Mesenteric fat pad (tissue), 1 donor: ENCODE measurements at regions not wholly inside any gene's neighbourhood (a gene's known extent, or its start where the extent isn't known, plus 50 kb on each side); places are given as distances from the start of the nearest gene placed in this dataset.
"Not testable (repeated sequence)": the region's sequence is repeated elsewhere in the genome, so short reads cannot be mapped to it uniquely, and the experiment has no call there.

Experiments used
- DNase-seq: peaks from one replicate; pipeline ENCODE4 v3.0.0-alpha.2; 2020; ENCODE audit warnings: low spot score
- donor health status: DM: yes; HTN: yes; CAD: no.

DNA sequence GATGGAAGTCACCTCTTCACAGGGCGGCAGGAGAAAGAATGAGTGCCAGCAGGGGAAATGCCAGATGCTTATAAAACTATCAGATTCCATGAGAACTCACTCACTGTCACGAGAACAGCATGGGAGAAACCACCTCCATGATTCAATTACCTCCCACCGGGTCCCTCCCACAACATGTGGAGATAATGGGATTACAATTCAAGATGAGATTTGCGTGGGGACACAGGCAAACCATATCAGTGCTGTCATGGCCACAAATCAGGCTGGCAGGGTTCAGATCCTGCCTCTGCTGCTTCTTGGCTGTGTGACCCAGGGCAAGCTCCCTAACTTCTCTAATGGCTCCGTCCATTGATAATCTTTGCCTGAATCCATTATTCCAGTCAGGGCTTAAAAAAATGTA, 389.5 kb downstream of the NPHP4 start:
- DNase-seq = not testable (repeated sequence)

DNA sequence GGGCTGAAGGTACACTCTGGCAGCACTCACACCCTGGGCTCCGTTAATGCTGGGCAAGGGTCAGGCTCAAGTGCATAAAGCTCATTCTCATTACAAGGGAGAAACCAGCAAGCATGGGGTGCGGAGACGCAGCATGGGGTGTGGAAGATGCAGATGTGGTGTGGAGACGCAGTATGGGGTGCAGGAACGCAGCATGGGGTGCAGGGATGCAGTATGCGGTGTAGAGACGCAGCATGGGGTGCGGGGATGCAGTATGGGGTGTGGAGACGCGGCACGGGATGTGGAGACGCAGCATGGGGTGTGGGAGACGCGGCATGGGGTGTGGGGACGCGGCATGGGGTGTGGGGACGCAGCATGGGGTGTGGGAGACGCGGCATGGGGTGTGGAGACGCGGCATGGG, 390.7 kb downstream of the NPHP4 start:
- no peak for DNase-seq

DNA sequence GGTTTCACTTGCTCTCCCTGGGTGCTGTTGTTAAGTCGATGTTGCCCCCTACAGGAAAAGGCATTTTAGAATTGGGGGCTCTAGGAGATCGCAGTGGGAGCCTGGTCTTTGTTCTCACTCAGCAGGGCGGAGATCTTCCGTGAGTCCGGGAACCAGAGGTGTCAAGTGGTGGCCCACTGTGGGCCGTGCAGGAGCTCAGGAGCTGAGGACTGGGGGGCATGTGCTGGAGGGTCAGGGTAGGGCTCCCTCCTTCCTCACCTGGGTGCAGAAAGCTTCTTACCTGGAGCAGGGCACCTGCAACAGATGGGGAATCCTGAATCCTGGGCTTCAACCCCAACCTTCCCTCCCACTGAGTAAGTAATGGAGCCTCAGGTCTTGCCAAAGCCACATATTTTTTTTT, 392.7 kb downstream of the NPHP4 start:
- no peak for DNase-seq

DNA sequence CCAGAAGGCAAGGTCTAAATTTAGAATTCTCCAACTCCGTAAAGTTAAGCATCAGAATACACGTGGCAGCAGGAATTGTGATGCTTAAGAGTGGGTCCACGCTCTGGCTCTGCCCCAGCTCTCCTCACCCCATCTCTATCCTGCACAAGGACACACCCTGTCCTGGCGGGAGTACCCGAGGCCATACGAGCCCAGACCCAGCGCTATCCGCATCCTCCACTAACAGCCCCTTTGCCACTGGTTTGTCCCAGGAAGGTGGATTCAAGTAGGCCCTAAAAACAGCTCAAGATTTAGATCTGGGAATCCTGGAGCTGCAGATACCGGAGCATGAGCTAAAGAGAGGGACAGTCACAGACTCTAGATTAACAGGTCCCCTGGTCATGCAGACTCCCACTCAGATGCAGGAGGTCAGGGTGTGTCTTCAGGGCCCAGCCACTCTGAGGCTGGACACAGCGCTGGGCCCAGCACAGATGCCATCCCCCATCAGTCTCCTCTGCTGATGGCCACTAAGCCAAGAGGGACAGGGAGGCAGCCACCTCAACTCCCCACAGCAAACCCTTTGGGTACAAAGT, 393.3 kb downstream of the NPHP4 start:
- DNase-seq = no peak

DNA sequence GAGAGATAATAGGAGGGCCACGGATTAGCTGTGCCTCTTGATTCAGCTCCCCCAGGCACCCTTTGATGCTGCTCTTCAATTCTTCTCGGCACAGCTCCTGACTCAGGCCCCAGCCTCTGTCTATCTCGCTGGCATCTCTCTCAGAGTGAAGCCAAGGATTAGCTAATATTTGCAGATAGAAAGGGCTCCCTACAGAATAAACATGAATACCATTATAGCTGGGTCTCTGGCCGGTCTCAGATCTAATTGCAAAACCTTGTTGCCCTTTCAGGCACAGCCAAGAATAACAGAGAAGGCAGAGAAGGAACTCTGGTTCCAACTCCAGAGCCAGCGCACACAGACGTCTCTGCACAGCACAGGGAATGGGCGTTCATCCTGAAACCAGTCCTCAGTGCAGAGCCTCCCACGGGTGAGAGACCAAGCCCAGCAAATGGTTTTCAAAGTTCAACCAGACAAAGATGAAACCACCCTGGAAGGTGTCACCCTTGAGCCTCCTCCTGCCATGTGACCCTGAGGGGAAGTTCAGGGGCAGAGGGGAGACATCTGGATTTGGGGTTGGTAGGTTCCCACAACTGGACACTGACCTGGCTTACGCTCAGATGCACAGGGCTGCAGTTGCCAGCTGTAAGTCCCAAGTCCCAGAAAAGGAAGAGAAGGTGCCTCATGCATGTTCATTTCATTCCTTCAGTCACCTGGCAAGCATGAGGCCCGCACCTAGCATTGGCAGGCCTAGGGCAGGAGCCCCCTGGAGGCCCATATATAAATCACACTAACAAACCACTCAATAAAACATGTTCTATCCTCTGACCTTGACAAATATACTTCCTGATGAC, 394.0 kb downstream of the NPHP4 start:
- DNase-seq = peak; percentile 65

DNA sequence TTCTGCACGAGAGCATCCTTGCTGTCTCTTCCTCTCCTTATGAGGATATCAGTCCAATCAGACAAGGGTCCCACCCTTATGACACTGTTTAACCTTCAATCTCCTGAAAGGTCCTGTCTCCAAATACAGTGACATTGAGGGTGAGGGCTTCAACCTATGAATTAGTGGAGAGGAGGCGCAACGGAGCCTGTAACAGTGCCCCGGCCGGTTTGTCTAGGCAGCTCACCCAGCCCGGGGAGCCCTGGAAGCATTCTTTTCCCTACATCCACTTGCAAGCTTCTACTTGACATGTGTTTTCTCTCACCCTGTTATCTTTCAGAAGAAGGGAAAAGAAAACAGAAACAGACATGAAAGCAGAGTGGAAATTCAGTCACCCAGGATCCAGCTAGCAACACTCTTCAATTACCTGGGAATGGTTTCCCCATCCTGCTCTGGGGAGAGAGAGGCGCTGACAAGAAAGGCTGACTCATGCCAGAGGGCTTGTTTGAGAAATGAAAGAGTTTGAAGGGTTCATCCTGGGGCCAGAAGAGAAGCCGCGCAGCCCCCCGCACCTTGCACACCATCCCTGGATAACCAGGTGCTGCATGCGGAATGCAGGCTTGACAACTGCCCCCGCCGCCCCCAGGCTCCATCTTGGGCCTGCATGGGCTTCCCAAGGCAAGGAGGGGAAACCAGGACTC, 394.9 kb downstream of the NPHP4 start:
- DNase-seq = peak; percentile 57

DNA sequence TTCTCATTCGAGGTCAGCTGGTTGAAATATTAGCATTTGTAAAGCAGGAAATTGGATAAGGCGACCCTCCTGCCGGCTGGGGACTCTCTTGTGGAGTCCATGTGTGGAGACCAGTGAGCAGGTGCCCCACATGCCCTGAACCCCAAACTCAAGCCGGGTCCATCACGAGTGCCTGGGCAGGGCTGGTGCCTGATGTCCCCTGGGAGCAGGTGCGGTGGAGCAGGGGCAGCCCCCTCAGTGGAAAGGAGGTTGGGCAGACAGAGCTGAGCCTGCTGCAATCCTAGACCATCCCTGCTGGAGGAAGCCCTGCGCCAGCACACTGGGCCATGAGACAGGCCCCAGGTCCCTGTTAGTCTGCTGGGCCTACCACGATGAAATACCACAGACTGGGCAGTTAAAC, 395.6 kb downstream of the NPHP4 start:
- peak; percentile 87 for DNase-seq

DNA sequence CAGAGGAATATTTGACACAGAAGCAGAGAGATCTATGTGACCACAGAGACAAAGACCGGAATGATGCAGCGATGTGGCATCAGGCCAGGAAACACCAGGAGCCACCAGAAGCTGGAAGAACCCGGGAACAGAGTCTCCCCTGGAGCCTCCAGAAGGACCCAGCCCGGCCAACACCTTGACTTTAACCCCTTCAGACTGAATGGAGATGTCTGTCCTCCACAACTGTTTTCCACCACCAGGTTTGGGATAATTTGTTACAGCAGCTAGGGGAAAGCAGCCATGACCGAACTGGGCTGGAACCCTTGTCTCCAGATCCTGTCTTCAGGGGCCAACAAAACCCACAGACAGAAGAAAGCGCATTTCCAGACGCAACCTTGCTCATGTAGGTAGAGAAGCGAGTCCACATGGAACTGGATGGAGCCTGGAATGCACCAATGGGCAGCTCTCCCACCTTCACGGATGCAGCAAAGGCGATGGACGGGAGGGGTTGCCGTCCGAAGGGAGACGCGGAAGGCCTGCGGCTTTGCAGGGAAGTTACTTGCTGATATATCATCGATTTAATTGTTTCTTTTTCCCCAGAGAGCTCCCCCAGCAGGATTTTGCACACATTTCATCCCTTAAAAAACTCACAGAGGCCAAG, 396.6 kb downstream of the NPHP4 start:
- peak; percentile 74 for DNase-seq

DNA sequence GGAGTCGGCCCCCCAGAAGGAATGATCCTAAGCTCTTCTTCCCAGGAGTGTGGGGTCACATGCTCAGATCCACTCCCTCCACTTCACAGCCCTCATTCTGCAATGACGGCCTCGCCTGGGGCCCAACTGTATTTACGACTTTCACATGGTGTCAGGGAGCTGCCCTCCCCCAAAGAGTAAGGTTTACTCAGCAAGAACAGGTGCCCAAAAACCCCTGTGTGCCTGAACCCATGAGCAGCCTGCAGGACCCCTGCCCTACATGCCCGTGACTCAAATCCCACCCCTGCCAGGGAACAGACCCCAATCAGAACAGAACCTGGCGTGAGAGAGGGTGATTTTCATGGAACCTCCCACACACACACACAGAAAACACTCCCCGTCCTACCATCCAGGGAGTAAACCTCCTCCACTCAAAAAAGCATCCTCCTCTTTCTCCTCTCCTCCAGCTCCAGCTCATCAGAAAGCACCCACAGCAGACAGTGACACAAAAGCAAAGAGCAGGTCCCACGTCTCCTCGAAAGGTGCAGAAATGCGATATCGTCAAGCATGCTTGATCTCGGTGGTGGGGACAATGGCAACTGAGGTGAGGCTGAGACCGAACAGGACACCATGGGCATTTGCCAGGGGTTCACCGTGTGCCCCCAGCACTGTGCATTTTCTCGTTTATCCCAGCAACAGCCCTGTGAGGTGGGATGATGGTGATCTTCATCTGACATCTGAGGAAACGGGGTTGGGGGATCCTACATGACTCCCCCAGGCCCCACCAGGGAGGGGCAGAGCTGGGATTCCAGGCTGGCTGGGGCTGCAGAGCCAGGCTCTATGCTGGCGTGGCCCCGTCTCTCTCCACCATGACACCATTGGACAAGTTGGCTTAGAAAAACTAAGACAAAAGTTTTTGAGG, 397.9 kb downstream of the NPHP4 start:
- DNase-seq = peak; percentile 67

DNA sequence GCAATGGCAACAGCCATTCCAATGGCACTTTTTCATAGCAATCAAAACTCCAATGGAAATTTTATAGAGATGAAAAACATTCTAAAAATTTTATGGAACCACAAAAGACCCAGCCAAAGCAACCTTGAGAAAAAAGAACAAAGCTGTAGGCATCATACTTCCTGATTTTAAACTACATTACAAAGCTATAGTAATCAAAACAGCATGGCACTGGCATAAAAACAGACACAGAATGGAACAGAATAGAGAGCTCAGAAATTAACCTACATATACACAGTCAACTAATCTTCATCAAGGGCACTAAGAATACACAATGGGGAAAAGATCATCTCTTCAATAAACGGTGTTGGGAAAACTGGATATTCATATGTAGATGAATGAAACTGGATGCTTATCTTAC, 401.5 kb downstream of the NPHP4 start:
- DNase-seq = no peak

DNA sequence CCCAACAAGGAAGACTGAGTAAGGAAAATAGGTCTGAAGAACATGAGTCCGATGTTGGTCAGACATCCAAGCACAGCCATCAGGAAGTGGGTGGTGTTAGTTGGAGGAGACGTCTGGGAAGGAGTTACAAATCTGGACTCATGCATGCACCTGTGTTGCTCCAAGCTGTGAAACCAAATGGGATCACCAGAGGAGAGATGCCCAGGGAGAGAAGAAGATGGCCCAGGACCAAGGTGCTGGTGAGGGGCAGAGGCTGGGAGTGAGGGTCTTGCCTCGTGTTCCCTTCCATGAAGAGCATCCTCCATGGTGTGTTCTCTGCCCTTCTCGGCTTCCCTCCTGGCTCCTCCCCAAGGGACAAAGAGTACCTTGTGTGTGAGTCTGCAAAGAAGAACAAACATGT, 405.6 kb downstream of the NPHP4 start:
- no peak for DNase-seq

DNA sequence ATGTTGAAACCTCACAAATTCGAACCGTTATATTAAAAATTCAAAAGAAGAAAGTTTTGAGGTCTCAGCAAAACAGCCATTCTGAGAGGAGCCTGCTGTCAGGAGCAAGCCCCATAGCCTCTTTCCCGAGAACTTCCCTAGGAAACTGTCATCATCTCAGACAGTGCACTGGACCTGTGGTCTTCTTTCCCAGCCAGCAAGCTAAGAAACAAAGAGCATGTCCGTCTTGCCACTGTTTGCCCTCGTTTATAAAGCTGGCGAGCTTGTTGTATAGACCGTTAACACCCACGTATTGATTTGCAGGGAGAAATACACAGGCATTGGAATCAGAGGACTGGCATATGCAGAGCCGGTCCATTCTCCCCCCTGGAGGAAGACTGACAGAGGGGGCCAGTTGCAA, 407.0 kb downstream of the NPHP4 start:
- DNase-seq = no peak

DNA sequence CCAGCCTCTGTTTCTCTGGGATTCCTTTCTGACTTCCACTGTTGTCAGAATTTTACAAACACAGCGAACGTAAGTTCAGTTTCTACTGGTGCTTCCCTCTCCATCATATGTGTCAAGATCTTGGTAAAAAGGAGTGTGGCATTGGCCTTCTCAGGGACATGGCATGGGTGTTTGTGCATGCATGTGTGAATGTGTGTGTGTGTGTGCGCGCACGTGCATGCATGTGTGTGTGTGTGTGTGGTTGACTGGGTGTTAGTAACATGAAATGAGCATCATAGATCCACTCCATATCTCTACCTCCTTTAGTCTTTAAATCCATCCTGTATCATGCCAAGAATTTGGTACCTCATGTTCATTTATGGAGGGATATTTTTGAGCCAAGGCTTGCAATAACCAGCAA, 411.3 kb downstream of the NPHP4 start:
- DNase-seq = peak; percentile 4

DNA sequence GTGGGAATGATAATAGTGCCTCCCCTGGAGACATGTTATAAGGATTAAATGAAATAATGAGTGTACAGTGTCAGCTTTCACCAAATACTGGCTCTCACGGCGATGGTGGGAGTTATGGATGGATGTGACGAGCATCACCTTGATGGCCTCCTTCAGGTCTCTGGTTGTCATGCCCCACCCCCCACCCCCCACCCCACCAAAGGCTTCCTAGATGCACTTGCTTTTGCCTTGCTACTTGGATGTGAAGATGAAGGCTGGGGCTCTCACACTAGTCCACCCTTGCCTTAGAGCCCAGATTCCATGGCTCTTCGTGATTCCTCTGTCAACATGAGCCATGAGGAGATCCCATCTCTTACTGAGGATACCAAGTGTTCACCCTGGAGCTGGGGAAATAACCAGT, 412.3 kb downstream of the NPHP4 start:
- no peak for DNase-seq

DNA sequence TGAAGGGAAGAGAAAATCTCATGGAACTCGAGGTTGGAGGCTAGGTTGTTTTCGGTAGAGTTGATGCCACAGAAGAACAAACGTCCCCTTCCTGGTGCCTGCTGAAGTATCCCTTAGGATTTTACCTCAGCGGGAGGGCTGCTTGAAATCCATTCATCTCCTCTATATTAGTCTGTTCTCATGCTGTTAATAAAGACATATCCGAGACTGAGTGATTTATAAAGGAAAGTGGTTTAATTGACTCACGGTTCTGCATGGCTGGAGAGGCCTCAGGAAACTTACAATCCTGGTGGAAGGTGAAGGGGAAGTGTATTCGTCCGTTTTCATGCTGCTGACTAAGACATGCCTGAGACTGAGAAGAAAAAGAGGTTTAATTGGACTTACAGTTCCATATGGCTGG, 413.5 kb downstream of the NPHP4 start:
- DNase-seq = no peak

DNA sequence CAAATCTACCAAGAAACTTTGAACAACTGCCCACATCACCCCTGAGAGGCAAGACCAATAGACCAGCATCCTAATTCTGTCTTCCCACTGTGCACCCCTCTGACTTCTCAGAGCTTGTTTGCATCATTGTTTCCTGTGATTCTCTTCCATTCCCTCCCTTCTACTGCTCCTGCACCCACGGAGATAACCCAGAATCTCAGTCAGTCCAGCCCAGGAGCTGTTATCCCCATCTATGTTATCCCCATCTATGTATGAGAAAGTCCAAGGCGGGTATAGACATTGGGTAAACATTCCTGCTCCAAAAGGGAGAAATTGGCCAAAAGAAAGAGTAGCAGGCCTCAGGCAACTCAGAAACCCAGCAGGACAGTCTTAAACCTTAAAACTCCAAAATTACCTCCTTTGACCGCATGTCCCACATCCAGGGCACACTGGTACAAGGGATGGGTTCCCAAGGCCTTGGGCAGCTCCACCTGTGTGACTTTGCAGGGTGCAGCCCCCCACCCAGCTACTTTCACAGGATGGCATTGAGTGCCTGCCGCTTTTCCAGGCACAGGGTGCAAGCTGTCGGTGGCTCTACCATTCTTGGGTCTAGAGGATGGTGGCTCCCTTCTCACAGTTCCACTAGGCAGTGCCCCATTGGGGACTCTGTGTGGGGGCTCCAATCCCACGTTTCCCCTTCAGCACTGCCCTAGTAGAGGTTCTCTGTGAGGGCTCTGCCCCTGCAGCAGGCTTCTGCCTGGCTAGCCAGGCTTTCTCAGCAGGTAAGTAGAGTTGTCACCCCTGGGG, 414.8 kb downstream of the NPHP4 start:
- DNase-seq = peak; percentile 67

DNA sequence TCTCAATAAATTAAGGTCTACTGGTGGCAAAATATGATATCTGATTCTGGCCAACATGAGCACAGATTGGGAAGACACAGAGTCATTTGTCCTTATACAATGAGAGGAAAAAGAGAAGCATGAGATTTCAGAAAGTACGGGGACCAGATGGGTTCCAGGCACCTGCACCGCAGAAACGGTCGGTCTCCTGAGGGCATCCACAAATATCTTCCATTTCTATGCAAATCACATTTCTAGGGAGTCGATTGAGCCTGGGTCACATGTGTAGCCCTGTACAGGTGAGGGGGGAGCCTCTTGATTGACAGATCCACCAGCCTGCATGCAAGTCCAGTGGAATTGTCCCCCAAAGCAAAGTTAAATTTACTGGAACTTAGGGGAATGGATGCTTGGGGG, 415.6 kb downstream of the NPHP4 start:
- DNase-seq = peak; percentile 4

DNA sequence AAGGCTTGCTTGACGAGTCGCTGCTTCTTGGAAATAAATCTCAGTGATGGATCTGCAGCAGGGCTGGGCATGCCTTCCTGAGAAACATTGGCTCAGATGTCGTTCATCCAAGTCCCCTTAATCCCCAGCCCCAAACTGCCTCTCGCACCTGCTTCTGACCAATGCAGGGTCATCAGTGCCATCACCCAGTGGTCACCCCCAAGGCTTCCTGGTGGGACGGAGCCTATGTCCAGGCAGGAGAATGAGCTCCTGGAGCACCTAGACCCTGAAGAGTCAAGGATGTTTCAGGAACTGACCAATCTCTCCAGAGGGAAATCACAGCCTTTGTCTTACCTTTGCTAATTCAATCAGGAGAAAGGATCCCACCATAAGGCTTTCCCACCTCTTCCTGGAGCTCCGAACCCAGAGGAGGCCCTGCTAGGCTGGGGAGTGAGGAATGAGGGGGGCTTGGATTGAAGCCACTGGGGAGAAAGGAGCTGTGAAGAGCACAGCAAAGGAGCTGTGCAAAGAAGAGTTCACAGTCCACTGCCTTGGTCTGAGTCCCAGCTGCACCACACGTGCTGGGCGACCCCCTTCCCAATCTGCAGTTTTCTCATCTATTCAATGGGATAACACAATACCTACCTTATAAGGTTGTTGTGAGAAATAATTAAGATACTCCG, 416.1 kb downstream of the NPHP4 start:
- peak; percentile 65 for DNase-seq

DNA sequence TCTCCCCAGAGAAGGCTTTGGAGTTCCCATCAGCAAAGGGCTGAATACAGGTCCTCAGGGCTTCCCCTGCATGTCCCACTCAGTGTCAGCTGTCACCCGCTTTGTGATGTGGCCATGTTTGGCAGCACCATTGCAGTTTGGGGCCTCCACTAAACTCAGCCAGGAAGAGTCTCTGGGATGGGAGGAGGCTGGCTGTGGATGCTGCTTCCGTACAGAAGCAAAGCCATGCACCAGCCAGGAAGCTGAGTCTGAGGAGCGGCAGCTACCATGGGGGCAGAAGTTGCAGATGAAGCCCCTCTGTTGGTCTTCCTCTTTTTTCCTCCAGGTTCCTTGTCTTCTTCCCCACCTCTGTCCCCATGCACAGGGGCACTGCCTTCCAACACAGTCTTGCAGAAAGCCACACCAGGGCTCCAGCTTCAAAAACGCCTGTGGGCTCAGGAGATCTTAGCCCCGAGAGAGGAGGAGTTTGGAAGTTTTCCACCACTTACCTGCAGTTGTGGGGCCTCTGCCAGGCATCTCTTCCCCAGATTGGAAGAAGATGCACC, 416.8 kb downstream of the NPHP4 start:
- DNase-seq = peak; percentile 62
